ENCODE measurements at regions not wholly inside any gene's neighbourhood (a gene's known extent, or its start where the extent isn't known, plus 50 kb on each side); places are given as distances from the start of the nearest gene placed in this dataset.

DNA sequence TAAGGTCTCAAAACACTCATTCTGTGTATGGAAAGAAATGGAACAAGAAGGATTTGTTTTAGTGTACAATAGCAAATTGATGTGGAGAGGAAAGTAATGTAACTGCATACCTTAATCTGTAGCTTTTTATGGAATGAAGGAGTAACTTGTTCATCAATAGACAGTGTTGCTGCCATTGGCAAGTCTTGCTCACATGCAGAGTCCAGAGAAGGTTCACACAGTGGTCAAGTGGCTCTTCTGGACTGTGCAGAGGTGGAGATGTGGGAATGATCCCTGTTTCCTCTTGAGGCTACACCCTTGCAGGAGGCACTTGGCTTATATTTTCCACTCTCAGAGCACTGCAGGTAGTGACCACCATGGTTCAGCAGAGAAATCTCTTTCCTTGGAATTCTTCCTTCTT lies 132.9 kb upstream of the ANKH start:
- TF ChIP-seq POLR2AphosphoS5 (IDR thresholded peaks at IDR 0.05), result no peak
- TF ChIP-seq, protein P1, sequence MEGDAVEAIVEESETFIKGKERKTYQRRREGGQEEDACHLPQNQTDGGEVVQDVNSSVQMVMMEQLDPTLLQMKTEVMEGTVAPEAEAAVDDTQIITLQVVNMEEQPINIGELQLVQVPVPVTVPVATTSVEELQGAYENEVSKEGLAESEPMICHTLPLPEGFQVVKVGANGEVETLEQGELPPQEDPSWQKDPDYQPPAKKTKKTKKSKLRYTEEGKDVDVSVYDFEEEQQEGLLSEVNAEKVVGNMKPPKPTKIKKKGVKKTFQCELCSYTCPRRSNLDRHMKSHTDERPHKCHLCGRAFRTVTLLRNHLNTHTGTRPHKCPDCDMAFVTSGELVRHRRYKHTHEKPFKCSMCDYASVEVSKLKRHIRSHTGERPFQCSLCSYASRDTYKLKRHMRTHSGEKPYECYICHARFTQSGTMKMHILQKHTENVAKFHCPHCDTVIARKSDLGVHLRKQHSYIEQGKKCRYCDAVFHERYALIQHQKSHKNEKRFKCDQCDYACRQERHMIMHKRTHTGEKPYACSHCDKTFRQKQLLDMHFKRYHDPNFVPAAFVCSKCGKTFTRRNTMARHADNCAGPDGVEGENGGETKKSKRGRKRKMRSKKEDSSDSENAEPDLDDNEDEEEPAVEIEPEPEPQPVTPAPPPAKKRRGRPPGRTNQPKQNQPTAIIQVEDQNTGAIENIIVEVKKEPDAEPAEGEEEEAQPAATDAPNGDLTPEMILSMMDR (IDR thresholded peaks at IDR 0.05), result no peak

All from sigmoid colon (tissue), 4 donors.